RWPE2 (cell line): ENCODE measurements at regions not wholly inside any gene's neighbourhood (a gene's known extent, or its start where the extent isn't known, plus 50 kb on each side); places are given as distances from the start of the nearest gene placed in this dataset.

Source experiments
- ATAC-seq: fragments of 200-7000 bp; cut with Tn5 transposase; 3 replicates; pipeline ENCODE4 v1.9.1; 2021; ENCODE audit warnings: low read depth
- DNase-seq: peaks from one replicate; pipeline ENCODE4 v3.0.0-alpha.2; 2020; ENCODE audit warnings: low spot score
- H3K27ac ChIP-seq: fragments of 450-650 bp; 2 replicates; pipeline ENCODE4 v1.5.1; 2017; ENCODE audit warnings: mild to moderate bottlenecking; ENCODE audit not compliant: poor library complexity, severe bottlenecking
- H3K27me3 ChIP-seq: fragments of 250-450 bp; sonication (Bioruptor Pico); 2 replicates; pipeline ENCODE4 v1.5.1; 2021; ENCODE audit warnings: mild to moderate bottlenecking, moderate library complexity; ENCODE audit not compliant: insufficient read depth, poor library complexity, severe bottlenecking
- H3K36me3 ChIP-seq: fragments of 250-450 bp; sonication (Bioruptor Pico); 2 replicates; pipeline ENCODE4 v1.5.1; 2020; ENCODE audit warnings: low read depth, mild to moderate bottlenecking, moderate library complexity
- H3K4me1 ChIP-seq: fragments of 250-450 bp; sonication (Bioruptor Pico); 2 replicates; pipeline ENCODE4 v1.5.1; 2021; ENCODE audit warnings: mild to moderate bottlenecking, moderate library complexity; ENCODE audit not compliant: insufficient read depth, poor library complexity, severe bottlenecking
- H3K4me3 ChIP-seq: fragments of 250-450 bp; sonication (Bioruptor Pico); 2 replicates; pipeline ENCODE4 v1.5.1; 2021; ENCODE audit warnings: mild to moderate bottlenecking, moderate library complexity; ENCODE audit not compliant: severe bottlenecking
- H3K9me3 ChIP-seq: fragments of 250-450 bp; sonication (Bioruptor Pico); 2 replicates; pipeline ENCODE4 v1.5.1; 2021; ENCODE audit warnings: mild to moderate bottlenecking, moderate library complexity; ENCODE audit not compliant: severe bottlenecking
- TF ChIP-seq, protein P1 (sequence below): fragments of 450-650 bp; IDR thresholded peaks from one replicate; pipeline ENCODE4 v1.5.1; 2017; ENCODE audit warnings: mild to moderate bottlenecking, moderate library complexity; ENCODE audit not compliant: poor library complexity, severe bottlenecking

DNA sequence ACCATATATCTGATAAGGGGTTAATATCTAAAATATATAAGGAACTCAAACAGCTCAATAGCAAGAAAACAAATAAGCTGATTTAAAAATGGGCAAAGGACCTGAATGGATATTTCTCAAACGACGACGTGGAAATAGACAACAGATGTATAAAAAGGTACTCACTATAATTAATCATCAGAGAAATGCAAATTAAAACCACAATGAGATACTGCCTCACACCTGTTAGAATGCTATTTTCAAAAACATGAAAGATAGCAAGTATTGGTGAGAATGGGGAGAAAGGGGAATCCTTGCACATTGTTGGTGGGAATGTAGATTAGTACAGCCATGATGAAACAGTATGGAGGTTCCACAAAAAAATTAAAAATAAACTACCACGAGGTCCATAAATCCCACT, 163.2 kb downstream of the DKK1 start:
- ATAC-seq, result no peak
- TF ChIP-seq, protein P1, sequence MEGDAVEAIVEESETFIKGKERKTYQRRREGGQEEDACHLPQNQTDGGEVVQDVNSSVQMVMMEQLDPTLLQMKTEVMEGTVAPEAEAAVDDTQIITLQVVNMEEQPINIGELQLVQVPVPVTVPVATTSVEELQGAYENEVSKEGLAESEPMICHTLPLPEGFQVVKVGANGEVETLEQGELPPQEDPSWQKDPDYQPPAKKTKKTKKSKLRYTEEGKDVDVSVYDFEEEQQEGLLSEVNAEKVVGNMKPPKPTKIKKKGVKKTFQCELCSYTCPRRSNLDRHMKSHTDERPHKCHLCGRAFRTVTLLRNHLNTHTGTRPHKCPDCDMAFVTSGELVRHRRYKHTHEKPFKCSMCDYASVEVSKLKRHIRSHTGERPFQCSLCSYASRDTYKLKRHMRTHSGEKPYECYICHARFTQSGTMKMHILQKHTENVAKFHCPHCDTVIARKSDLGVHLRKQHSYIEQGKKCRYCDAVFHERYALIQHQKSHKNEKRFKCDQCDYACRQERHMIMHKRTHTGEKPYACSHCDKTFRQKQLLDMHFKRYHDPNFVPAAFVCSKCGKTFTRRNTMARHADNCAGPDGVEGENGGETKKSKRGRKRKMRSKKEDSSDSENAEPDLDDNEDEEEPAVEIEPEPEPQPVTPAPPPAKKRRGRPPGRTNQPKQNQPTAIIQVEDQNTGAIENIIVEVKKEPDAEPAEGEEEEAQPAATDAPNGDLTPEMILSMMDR, result no peak
- Histone ChIP-seq H3K9me3 (no peaks in the 10 kb centered on the region), H3K4me1 (peaks cover 8% of the 10 kb centered on the region), H3K4me3 (no peak overlapping the region), H3K36me3 (no peaks in the 10 kb centered on the region), H3K27me3 (no peaks in the 10 kb centered on the region), H3K27ac (no peak overlapping the region)
- no peak for DNase-seq

DNA sequence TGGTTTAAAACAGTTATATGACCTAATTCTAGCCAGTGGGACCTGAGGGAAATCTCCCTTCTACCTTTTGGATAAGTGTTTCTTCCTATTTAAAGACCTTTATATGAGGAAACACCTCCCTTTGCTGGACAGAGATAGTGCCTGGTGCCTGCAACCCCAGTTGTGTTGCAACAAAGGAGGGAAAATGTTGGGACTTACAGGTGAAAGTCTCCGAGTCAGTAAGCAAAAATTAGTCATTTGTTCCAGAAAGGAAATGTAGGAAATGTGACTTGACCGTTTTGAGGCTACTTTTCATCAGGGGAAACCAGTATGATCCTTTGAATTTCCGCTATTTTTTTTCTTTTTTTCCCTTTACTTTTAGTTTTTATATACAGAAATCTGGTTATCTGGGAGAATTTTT, 165.5 kb downstream of the DKK1 start:
- H3K9me3 ChIP-seq, result no peaks in the 10 kb centered on the region
- peaks cover 2% of the 10 kb centered on the region for H3K4me1 ChIP-seq
- no peak overlapping the region for H3K27ac ChIP-seq
- no peaks in the 10 kb centered on the region for H3K36me3 ChIP-seq
- no peak overlapping the region for H3K4me3 ChIP-seq
- DNase-seq (no peak), ATAC-seq (no peak)
- TF ChIP-seq, protein P1, result no peak
- H3K27me3 ChIP-seq, result no peaks in the 10 kb centered on the region

- H3K4me1 ChIP-seq, result peaks cover 19% of the 10 kb centered on the region
- TF ChIP-seq, protein P1, result no peak
- no peaks in the 10 kb centered on the region for H3K9me3 ChIP-seq
- ATAC-seq, result no peak
- H3K36me3 ChIP-seq, result no peaks in the 10 kb centered on the region
- no peak overlapping the region for H3K27ac ChIP-seq
- H3K27me3 ChIP-seq, result no peaks in the 10 kb centered on the region
- no peak overlapping the region for H3K4me3 ChIP-seq
- no peak for DNase-seq
Observed at GRCh38 chr10:52481986-52482555, 168.0 kb downstream of the DKK1 start.

GRCh38 chr10:52483587-52483986, 169.5 kb downstream of the DKK1 start:
- Histone ChIP-seq H3K27me3 (no peaks in the 10 kb centered on the region), H3K36me3 (no peaks in the 10 kb centered on the region), H3K4me3 (no peak overlapping the region), H3K4me1 (peaks cover 34% of the 10 kb centered on the region), H3K9me3 (no peaks in the 10 kb centered on the region), H3K27ac (no peak overlapping the region)
- DNase-seq (no peak), ATAC-seq (no peak)
- TF ChIP-seq, protein P1, result no peak

DNA sequence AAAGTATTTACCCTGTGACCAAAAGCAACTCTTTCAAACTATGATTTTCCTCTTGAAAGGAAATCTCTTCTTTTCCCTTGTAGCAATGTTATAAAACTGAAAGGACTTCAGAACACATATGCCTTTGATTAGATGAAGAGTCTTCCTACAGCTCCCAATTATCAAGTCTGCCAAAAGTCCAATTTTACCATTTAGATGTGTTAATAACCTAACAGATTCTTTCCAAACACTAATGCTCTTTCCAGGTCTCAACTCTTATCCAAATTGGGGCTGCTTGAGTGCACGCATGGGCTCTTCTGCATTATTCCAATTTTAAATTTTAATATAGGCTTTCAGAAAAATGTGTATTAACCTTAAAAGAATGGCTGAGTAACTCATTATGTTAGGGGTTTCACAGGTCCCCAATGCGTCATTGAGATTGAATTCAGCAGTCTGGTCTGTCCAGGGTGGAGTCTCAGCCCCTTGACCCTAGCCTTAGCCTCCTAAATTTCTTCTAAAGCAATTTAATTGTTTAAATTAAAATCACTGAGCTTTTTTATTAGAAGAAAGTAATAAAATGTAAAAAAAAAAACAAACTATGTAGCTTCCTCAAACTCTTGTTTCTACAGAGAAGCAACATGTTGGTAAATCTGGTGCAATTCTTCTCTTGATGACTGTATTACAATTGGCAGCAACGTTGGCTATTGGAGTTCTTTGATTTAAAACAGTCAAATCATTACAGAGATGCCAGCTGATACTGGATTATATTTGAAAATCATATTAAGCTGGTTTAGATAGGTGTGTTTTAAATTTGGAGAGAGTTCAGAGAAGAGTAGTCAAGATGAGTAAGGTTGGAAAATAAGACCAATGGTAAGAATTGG, 170.4 kb downstream of the DKK1 start:
- no peaks in the 10 kb centered on the region for H3K9me3 ChIP-seq
- H3K27ac ChIP-seq, result no peak overlapping the region
- no peaks in the 10 kb centered on the region for H3K27me3 ChIP-seq
- no peak overlapping the region for H3K4me3 ChIP-seq
- H3K36me3 ChIP-seq, result no peaks in the 10 kb centered on the region
- peaks cover 41% of the 10 kb centered on the region for H3K4me1 ChIP-seq
- no peak for DNase-seq
- no peak for ATAC-seq
- TF ChIP-seq, protein P1, result no peak
